Choroid plexus epithelial cell (primary cell): ENCODE measurements at regions not wholly inside any gene's neighbourhood (a gene's known extent, or its start where the extent isn't known, plus 50 kb on each side); places are given as distances from the start of the nearest gene placed in this dataset.

Experiments
- DNase-seq: peaks from one replicate; pipeline ENCODE4 v3.0.0-alpha.2; 2010; ENCODE audit warnings: low read depth
- H3K4me3 ChIP-seq: 2 replicates; pipeline ENCODE4 v1.5.1; 2011; ENCODE audit warnings: low read depth, mild to moderate bottlenecking, control low read depth, low read length, moderate library complexity
- TF ChIP-seq, protein P1 (sequence below): conservative IDR thresholded peaks from 2 replicates; pipeline ENCODE4 v1.5.1; 2011; ENCODE audit warnings: low read depth, mild to moderate bottlenecking, control low read depth, inconsistent platforms, low read length, moderate library complexity

DNA sequence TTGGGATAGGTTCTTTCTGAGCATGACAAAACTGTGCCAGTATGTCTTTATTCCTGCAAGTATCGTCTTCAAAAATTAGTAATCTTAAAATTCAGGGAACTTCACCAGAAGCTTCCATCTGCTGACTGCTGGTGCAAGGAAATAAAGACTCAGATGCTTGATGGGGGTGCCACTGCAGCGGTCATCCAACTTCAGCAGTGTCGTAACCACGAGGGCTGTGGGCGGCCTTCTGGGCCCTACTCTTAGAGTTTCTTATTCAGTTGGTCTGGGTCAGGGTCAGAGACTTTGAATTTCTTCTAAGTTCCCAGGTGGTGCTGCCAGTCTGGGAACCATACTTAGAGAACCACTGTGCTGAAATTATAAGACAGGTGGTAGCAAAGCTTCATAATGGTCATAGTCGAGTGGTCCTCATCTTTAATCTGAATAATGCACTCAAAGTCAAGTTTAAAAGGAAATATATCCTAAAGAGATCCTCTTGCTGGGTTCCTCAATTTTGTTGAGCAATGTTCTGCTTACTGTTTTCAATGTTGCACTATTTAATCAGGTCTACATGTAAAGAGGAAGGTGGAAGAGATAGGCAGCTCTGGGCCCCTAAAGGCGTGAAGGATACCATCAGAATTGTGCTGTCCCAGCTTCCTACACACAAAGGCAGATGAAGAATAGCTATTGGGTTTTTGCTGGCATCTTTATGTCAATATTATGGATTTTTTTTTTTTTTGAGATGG lies 165.4 kb upstream of the GMDS start:
- DNase-seq = no peak
- TF ChIP-seq, protein P1, sequence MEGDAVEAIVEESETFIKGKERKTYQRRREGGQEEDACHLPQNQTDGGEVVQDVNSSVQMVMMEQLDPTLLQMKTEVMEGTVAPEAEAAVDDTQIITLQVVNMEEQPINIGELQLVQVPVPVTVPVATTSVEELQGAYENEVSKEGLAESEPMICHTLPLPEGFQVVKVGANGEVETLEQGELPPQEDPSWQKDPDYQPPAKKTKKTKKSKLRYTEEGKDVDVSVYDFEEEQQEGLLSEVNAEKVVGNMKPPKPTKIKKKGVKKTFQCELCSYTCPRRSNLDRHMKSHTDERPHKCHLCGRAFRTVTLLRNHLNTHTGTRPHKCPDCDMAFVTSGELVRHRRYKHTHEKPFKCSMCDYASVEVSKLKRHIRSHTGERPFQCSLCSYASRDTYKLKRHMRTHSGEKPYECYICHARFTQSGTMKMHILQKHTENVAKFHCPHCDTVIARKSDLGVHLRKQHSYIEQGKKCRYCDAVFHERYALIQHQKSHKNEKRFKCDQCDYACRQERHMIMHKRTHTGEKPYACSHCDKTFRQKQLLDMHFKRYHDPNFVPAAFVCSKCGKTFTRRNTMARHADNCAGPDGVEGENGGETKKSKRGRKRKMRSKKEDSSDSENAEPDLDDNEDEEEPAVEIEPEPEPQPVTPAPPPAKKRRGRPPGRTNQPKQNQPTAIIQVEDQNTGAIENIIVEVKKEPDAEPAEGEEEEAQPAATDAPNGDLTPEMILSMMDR = no peak
- H3K4me3 ChIP-seq = no peak overlapping the region

DNA sequence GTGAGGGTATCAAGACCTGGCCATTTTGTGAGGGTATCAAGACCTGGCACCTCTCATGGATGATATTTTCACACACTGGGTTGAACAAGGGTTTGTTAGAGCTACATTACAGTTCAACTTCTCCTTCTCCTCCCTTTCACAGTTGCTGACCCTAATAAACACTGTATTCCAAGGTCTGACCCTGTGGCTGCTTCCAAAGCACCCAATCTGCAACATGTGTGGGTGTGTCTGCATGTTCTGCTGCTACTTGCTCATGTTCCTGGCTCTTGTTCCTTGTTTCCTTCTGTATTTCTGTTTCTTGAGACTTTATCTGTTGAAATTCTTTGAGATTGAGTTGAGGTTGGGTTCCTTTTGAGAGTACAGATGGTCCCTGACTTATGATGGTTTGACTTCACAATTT lies 162.1 kb upstream of the GMDS start:
- no peak overlapping the region for H3K4me3 ChIP-seq
- no peak for DNase-seq
- TF ChIP-seq, protein P1 = no peak

DNA sequence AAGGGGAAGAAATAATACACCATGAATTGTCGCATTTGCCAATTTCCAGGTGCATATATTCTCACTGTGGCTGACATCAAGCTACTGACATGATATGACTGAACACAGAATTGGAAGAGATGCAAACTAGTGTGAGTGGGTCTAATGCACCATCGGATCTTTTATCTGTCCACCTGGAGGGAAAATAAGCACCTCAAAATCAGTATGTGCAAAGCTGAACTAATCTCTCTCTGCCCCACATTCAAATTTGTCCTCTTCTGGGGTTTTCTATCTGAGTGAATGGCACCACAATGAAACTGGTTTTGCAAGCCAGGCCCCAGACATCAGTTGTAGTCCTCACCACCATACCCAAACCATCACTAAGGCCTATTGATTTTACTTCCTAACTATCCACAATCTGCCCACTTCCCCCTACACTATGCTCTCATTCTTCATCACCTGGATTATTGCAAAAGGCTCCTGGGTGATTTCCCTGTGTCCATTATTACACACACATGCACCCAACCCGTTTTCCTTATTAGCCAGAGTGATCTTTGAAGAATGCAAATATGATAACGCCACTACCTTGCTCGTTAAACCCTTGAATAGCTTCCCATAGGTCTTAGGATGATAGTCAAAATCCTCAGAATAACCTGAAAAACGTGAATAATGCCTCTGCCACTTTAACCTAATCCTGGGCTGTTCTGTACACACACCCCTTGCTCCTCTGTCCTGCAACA lies 159.0 kb upstream of the GMDS start:
- no peak for DNase-seq
- no peak overlapping the region for H3K4me3 ChIP-seq
- TF ChIP-seq, protein P1 = no peak

DNA sequence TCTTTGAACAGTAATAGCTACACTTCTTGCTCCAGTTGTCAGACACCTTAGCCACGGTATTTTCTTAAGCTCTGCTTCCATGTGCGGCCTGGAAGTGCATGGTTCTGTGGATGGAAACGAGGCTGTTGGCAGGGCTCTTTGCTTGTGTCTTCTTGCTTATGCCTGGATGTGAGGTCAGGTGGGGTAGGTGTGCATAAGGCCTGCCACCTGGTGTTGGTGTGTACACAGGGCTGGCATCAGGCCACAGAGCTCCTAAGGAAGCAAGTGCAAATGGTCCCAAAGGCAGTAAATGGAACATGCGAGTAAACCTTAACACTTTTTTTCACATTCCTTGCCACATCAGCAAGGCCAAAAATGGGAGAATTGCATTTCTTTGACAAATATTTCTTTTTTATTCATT lies 158.1 kb upstream of the GMDS start:
- no peak overlapping the region for H3K4me3 ChIP-seq
- TF ChIP-seq, protein P1 = no peak
- DNase-seq = no peak

DNA sequence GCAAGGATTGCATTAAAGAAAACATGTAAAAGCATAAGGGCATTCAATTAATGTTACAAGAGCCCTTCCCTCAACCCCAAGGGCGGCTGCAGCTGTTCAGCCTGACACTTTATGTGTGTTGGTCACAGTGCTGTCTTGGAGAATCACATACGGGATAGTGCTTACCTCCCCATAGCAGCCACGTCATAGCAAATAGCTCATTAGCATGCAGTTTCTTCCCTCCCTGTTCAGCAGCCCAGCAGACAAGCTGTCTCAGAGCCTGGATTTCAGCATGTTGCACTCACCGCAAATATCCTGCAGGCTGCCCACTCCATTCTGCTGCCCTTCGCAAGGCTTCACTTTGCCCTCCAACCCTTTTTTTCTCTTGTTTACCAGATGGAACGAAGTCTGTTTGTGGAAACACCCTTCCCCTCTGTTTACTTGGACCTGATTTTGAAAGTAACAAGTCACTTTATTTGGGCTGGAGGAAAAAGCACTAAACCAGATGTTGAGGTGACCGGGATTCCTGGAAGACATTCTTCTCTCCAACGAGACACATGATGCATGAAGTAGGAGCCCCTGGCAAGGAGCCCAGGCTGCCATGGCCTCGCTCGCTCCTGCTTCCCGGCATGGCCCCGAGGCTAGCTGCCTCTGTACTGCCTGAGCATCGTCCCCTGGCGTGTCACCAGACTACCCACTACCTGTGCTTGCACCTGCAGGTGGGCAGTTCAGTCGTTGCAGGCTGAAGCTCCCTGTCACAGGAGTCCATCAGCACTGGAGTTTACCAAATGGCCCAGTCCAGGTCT lies 151.6 kb upstream of the GMDS start:
- no peak overlapping the region for H3K4me3 ChIP-seq
- peak; percentile 63 for DNase-seq
- TF ChIP-seq, protein P1 = no peak

DNA sequence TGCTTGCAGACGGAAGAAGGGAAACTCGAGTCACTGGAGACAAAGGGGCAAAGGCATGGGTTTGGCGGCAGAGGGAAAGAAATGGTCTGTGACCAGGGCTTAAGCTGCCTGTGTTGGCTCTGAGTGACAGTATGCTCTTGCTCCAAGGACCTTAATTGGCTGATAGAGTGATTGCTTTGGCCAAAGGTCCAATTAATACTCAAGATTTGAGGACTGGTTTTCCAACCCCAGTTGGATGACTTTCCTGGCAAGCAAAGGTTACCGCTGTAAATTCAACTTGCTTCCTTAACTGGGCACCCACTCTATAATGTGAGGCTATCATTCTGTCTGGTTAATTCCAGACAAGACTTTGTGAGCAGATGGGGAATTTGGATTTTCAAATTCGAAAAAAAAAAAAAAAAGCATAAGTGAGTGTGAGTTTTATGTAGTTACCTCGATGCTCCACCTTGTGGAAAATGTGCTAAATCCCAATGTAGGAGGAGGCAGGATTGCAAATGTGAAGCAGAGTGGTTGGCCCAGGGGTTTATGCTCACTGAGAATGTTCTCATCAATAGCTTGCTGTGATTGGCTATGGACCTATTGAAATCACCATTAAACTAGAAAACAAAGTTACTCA lies 150.7 kb upstream of the GMDS start:
- H3K4me3 ChIP-seq = no peak overlapping the region
- TF ChIP-seq, protein P1 = peak; percentile 8
- DNase-seq = no peak
